ENCODE measurements at regions not wholly inside any gene's neighbourhood (a gene's known extent, or its start where the extent isn't known, plus 50 kb on each side); places are given as distances from the start of the nearest gene placed in this dataset.

DNA sequence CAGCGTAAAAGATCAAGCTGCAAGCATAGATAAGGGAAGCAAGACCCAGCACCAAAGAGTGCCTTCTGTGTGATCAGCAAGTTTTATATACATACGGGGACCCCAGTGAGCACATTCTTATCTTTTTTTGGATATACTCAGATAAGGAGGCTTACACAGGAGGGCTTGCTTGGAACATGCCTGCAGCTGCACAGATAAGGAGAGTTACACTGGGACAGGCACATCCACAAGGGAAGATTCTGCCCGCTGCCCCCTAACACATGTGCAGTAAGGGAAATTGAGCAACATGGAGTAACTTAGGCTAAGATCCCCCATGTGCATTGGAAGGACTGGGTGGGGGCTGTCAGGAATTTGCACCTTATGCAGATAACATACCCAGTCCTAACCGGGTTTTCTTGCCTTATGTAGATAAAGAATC lies 1334.8 kb downstream of the MRPL39 start:
- TF ChIP-seq POLR2A (IDR thresholded peaks at IDR 0.05; ENCODE audit: low read depth, low read length) = no peak
- TF ChIP-seq, protein P1, sequence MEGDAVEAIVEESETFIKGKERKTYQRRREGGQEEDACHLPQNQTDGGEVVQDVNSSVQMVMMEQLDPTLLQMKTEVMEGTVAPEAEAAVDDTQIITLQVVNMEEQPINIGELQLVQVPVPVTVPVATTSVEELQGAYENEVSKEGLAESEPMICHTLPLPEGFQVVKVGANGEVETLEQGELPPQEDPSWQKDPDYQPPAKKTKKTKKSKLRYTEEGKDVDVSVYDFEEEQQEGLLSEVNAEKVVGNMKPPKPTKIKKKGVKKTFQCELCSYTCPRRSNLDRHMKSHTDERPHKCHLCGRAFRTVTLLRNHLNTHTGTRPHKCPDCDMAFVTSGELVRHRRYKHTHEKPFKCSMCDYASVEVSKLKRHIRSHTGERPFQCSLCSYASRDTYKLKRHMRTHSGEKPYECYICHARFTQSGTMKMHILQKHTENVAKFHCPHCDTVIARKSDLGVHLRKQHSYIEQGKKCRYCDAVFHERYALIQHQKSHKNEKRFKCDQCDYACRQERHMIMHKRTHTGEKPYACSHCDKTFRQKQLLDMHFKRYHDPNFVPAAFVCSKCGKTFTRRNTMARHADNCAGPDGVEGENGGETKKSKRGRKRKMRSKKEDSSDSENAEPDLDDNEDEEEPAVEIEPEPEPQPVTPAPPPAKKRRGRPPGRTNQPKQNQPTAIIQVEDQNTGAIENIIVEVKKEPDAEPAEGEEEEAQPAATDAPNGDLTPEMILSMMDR (IDR thresholded peaks at IDR 0.05; ENCODE audit: extremely low read depth in 1 of 2, insufficient read depth in 1 of 2, low read depth in 1 of 2, low read length in 2 of 2) = no peak

Measured in endothelial cell of umbilical vein (primary cell).